ENCODE measurements at regions not wholly inside any gene's neighbourhood (a gene's known extent, or its start where the extent isn't known, plus 50 kb on each side); places are given as distances from the start of the nearest gene placed in this dataset.

DNA sequence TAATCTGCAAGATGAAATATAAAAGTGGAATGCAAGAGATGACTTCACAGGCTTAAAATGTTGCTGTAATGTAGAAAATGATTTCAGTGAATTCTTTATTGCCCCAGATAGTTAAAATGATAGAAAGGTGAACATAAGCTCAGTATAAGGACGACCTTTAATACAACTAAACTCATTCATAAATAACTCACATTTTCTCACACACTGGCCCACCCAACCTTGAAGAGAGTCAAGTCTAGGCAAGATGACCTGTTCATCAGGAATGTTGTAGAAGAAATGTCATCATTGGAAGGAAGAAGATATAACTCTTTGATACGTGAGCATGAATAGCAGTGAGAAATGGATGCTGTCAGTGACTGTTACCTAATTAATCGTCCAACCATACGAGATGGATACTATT, 111.1 kb upstream of the SASH1 start:
- ATAC-seq (ENCODE audit: low read depth) (peak; percentile 73), DNase-seq (peak; percentile 82)
- no peak overlapping the region for H3K56ac ChIP-seq (ENCODE audit: extremely low read depth, insufficient read depth, low read length)
- H2BK120ac ChIP-seq (ENCODE audit: low read depth, low read length), result peak overlapping the region; percentile 25; the same call in 1 of the 2 replicates
- no peak overlapping the region for H3K9ac ChIP-seq (ENCODE audit: low read depth, low read length)
- H3K23ac ChIP-seq (ENCODE audit: low read depth, low read length), result no peak overlapping the region
- H4K5ac ChIP-seq (ENCODE audit: low read depth, low read length), result no peak overlapping the region; the same call in 1 of the 2 replicates
- CTCF ChIA-PET, result interaction anchor here (0.6 kb wide), 1 partner anchor 87 kb away, joined by 3 read pairs; no protein-coding TSS in a partner anchor
- no CpG with 5 or more reads among the region's 4 CpGs for WGBS, 2 experiments (ENCODE audit: extremely low coverage in 2 of 2, insufficient read length in 1 of 2)
- no peak overlapping the region for H3K4me3 ChIP-seq (ENCODE audit: insufficient read depth, low read depth, low read length)
- peak overlapping the region; percentile 35; the same call in 1 of the 2 replicates for H2BK20ac ChIP-seq (ENCODE audit: low read depth, low read length)
- no peaks in the 10 kb centered on the region for H3K27me3 ChIP-seq (ENCODE audit: control insufficient read depth, insufficient read depth, low read length)
- dilution Hi-C loops (cut with HindIII; ENCODE audit: low sequenced_read_pairs, unreplicated experiment) (no loop called here), in situ Hi-C loops (cut with MboI; ENCODE audit: low sequenced_read_pairs) (no loop called here), intact Hi-C loops (cut with micrococcal nuclease) (no loop called here)
- H2BK5ac ChIP-seq (ENCODE audit: low read depth, low read length, poor library complexity, severe bottlenecking), result peak overlapping the region; percentile 85
- no TSS peak for BruUV-seq (replicated peaks)
- no peak overlapping the region for H2AFZ ChIP-seq (replicated peaks; ENCODE audit: low read length, poor library complexity)
- no peak overlapping the region for H3K27ac ChIP-seq (ENCODE audit: insufficient read depth, low read length)
- no peak overlapping the region; the same call in 2 of the 3 replicates for H2BK15ac ChIP-seq (ENCODE audit: low read depth, low read length)
- TF ChIP-seq, protein P1, sequence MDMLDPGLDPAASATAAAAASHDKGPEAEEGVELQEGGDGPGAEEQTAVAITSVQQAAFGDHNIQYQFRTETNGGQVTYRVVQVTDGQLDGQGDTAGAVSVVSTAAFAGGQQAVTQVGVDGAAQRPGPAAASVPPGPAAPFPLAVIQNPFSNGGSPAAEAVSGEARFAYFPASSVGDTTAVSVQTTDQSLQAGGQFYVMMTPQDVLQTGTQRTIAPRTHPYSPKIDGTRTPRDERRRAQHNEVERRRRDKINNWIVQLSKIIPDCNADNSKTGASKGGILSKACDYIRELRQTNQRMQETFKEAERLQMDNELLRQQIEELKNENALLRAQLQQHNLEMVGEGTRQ (IDR thresholded peaks at IDR 0.05; ENCODE audit: low read depth, low read length), result no peak
- TF ChIP-seq RFX5 (IDR thresholded peaks at IDR 0.05; ENCODE audit: low read depth, low read length) (no peak), FOS (IDR thresholded peaks at IDR 0.05; ENCODE audit: low read depth, low read length) (no peak), MAFK (IDR thresholded peaks at IDR 0.05; ENCODE audit: low read depth, low read length) (no peak), RAD21 (IDR thresholded peaks at IDR 0.05; ENCODE audit: low read length) (no peak), CTCF (conservative IDR thresholded peaks at IDR 0.05; ENCODE audit: low read depth, low read length) (no peak), CEBPB (IDR thresholded peaks at IDR 0.05; ENCODE audit: low read depth, low read length) (no peak; the same call in 1 of the 2 replicates), RCOR1 (IDR thresholded peaks at IDR 0.05; ENCODE audit: insufficient replicate concordance, low read length) (no peak), NFE2L2 (IDR thresholded peaks at IDR 0.05; ENCODE audit: low read depth, low read length) (no peak), CHD1 (IDR thresholded peaks at IDR 0.05; ENCODE audit: low read depth, low read length) (no peak), POLR2A (IDR thresholded peaks at IDR 0.05; ENCODE audit: low read depth, low read length) (no peak), ELK1 (IDR thresholded peaks at IDR 0.05; ENCODE audit: borderline replicate concordance, low read depth, low read length) (no peak)
- H4K91ac ChIP-seq (ENCODE audit: insufficient read depth, low read depth, low read length), result no peak overlapping the region
- H2AK9ac ChIP-seq (replicated peaks; ENCODE audit: low read depth, low read length, poor library complexity), result no peak overlapping the region
- peak overlapping the region; percentile 4; the same call in 1 of the 2 replicates for H3K4me2 ChIP-seq (ENCODE audit: low read depth, low read length)
- H3K79me1 ChIP-seq (ENCODE audit: low read depth in 1 of 2, low read length in 2 of 2), result no peaks in the 10 kb centered on the region
- H2AK5ac ChIP-seq (ENCODE audit: low read depth, low read length), result peak overlapping the region; percentile 54; the same call in 1 of the 2 replicates
- H3K4me1 ChIP-seq (ENCODE audit: control insufficient read depth, insufficient read depth, low read length), result peaks cover 4% of the 10 kb centered on the region
- H3K18ac ChIP-seq (ENCODE audit: low read depth, low read length), result peak overlapping the region; percentile 25; the same call in 1 of the 2 replicates
- POLR2A ChIA-PET (ENCODE audit: unreplicated experiment), result no interaction called here
- peak overlapping the region; percentile 33; the same call in 1 of the 2 replicates for H3K4ac ChIP-seq (ENCODE audit: low read depth, low read length)
- H4K8ac ChIP-seq (ENCODE audit: low read depth in 2 of 2, low read length in 2 of 2), result peak overlapping the region in 1 of 2 experiments; percentile 54; a peak in 2 of 4 replicates
- H3K9me1 ChIP-seq (ENCODE audit: insufficient read depth, low read length), result no peaks in the 10 kb centered on the region
- H3K14ac ChIP-seq (replicated peaks; ENCODE audit: low read depth, low read length), result no peak overlapping the region; the same call in 1 of the 2 replicates
- no peaks in the 10 kb centered on the region for H3K36me3 ChIP-seq (ENCODE audit: control insufficient read depth, insufficient read depth, low read length)
- no peaks in the 10 kb centered on the region for H3K9me3 ChIP-seq (ENCODE audit: control insufficient read depth, insufficient read depth, low read length)
- no peaks in the 10 kb centered on the region for H4K20me1 ChIP-seq (ENCODE audit: insufficient read depth, low read length)

Measured in IMR-90 (cell line).